Mucosa of descending colon (tissue), 3 donors: ENCODE measurements at regions not wholly inside any gene's neighbourhood (a gene's known extent, or its start where the extent isn't known, plus 50 kb on each side); places are given as distances from the start of the nearest gene placed in this dataset.

ENCODE experiments used
- ATAC-seq: fragments of 200-7000 bp; cut with Tn5 transposase; one replicate; pipeline ENCODE4 v1.9.1; 2020; ENCODE audit warnings: mild to moderate bottlenecking, moderate library complexity
- DNase-seq, 3 donors: peaks; one replicate each; pipeline ENCODE4 v3.0.0-alpha.2; 2020
- H3K36me3 ChIP-seq: fragments of 200-600 bp; one replicate; pipeline ENCODE4 v1.8.0; 2021; ENCODE audit warnings: low read depth, mild to moderate bottlenecking
- H3K4me1 ChIP-seq: fragments of 200-600 bp; one replicate; pipeline ENCODE4 v1.8.0; 2021; ENCODE audit warnings: low read depth, mild to moderate bottlenecking
- H3K4me3 ChIP-seq: fragments of 200-600 bp; one replicate; pipeline ENCODE4 v1.8.0; 2021; ENCODE audit warnings: mild to moderate bottlenecking
- H3K9me3 ChIP-seq: fragments of 200-600 bp; one replicate; pipeline ENCODE4 v1.8.0; 2021; ENCODE audit warnings: mild to moderate bottlenecking
- intact Hi-C, 2 donors: fragments of 100-400 bp; cut with DNase I in 1 of 2; cut with micrococcal nuclease in 1 of 2; formaldehyde crosslinking; loops; one replicate each; pipeline versions ENCODE4 v1.11.0 to v1.11.1; 2022; cut with DNase I, micrococcal nuclease
- TF ChIP-seq, protein P1 (sequence below): fragments of 200-600 bp; IDR thresholded peaks from one replicate; pipeline ENCODE4 v1.8.0; 2022; ENCODE audit warnings: antibody characterized with exemption, mild to moderate bottlenecking
- donor health status: DM: no; HTN: no; CAD: no; lungs with moderate emphysema.
- donor health status: DM: no; HTN: no; CAD: no.
- donor health status: DM: no; HTN: yes; CAD: no.

DNA sequence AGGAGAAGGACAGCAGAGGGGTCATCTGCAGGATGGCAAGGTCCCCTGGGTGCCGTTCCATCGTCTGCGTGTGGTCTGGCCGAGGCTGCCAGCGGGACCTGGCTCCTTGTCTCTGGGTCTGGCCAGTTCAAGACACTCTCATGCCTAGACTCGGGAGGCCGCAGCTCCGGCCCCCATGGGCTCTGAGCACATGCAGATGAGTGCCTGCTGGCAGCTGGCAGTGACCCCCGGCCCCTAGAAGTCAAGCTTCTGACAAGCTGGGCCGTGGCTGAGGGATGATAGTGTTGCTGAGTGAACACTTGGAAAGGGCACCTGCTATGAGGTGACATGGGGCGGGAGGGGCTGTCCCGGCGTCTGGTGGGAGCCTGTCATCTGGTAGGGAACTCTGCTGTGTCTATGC is 1180.6 kb downstream of the BRD1 start:
- Histone ChIP-seq H3K9me3 (no peaks in the 10 kb centered on the region), H3K4me3 (no peak overlapping the region), H3K36me3 (no peaks in the 10 kb centered on the region), H3K4me1 (no peaks in the 10 kb centered on the region)
- no peak for ATAC-seq
- TF ChIP-seq, protein P1, sequence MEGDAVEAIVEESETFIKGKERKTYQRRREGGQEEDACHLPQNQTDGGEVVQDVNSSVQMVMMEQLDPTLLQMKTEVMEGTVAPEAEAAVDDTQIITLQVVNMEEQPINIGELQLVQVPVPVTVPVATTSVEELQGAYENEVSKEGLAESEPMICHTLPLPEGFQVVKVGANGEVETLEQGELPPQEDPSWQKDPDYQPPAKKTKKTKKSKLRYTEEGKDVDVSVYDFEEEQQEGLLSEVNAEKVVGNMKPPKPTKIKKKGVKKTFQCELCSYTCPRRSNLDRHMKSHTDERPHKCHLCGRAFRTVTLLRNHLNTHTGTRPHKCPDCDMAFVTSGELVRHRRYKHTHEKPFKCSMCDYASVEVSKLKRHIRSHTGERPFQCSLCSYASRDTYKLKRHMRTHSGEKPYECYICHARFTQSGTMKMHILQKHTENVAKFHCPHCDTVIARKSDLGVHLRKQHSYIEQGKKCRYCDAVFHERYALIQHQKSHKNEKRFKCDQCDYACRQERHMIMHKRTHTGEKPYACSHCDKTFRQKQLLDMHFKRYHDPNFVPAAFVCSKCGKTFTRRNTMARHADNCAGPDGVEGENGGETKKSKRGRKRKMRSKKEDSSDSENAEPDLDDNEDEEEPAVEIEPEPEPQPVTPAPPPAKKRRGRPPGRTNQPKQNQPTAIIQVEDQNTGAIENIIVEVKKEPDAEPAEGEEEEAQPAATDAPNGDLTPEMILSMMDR: no peak
- DNase-seq: no peak
- intact Hi-C loops: no loop called here

DNA sequence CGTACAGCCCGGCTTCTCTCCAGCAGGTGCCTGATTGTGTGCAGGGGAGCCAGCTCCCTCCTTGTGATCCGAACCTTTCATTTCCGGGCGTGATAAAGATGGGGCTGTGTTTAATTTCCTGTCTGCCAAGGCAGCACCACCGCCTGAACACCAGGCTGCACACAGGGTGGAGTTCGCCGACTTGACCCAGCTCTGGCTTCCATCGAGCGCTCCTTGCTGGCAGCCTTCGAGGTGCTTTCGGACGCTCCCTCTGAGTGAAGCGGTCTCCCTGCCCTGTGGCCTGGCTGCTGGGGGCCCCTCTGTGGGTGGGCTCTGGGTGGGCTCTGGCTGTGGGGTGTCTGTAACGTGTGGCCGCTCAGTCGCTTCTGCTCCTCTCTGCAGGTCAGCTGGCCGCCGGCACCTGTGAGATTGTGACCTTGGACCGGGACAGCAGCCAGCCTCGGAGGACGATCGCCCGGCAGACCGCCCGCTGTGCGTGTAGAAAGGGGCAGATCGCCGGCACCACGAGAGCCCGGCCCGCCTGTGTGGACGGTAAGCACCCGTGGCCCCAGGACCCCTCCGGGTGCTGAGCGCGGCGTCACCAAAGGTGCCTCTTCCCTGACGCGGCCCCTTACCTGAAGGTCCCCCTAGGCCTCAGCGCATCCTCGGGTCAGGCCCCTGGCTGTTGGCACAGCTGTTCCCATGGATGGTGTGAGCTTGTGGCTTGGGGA is 1181.3 kb downstream of the BRD1 start:
- Histone ChIP-seq H3K9me3 (no peaks in the 10 kb centered on the region), H3K36me3 (no peaks in the 10 kb centered on the region), H3K4me1 (no peaks in the 10 kb centered on the region), H3K4me3 (no peak overlapping the region)
- DNase-seq (no peak), ATAC-seq (no peak)
- TF ChIP-seq, protein P1: no peak
- intact Hi-C loops: no loop called here

DNA sequence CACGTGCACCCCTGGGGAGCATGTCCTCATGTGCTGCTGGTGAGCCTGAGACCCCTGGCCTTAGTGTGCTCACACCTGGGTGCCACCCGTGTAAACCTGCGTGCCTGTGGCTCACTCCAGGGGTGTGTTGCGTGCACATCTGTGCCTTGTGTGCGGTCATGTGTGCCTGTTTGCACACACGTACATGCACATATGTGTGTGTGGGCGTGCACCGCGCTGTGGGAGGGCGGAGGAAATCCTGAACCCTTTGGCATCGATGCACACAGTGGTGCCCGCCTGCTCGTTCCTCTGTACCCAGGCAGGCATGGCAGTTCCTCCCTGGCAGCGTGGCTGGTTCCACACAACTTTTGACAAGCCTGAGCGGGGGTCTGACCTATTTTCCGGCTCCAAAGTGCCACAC is 1181.9 kb downstream of the BRD1 start:
- no peak for ATAC-seq
- intact Hi-C loops: no loop called here
- no peak overlapping the region for H3K4me3 ChIP-seq

DNA sequence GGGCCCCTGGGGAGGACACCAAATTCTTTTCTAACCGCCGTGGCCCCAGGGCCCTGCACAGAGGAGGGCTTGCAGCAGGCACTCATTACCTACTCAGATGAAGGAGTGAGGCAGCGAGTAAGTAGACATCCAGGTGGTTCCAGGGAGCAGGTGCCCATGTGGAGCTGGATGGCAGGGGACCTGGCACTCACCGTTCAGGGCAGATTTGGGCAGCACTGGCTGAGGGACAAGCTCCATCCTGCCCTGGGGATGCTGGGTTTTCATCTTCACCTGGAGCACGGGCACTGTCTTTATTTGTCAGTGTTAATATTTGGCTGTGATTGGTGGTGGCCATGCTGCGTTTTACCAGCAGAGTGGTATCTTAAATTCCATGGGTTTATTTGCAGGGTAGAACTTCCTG is 1182.7 kb downstream of the BRD1 start:
- Histone ChIP-seq H3K36me3 (no peaks in the 10 kb centered on the region), H3K4me1 (no peaks in the 10 kb centered on the region), H3K9me3 (no peaks in the 10 kb centered on the region), H3K4me3 (no peak overlapping the region)
- TF ChIP-seq, protein P1: no peak
- ATAC-seq: no peak
- intact Hi-C loops: no loop called here
- DNase-seq: no peak

More for the DNA sequence above, 1181.9 kb downstream of the BRD1 start:
- Histone ChIP-seq H3K4me1 (no peaks in the 10 kb centered on the region), H3K9me3 (no peaks in the 10 kb centered on the region), H3K36me3 (no peaks in the 10 kb centered on the region)
- no peak for DNase-seq
- TF ChIP-seq, protein P1: no peak

DNA sequence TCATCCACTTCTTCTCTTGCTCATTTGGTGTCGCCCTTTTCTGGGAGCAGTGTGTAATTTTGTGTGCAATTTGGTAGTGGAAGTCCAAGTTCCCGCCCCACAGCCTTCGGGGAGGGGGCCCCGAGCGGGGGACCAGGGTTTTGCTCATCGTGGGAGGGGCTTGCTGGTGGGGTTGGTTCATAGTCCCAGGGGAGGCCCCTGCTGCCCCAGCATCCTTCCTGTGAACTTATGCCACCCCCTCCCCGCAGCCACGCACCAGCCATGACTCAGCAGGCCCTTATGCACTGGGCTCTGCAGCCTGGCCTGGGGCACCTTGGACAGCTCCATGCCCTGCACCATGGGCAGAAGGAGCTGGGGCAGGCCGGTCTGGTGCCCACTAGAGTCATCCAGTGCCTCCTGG is 1183.6 kb downstream of the BRD1 start:
- TF ChIP-seq, protein P1: no peak
- DNase-seq (no peak), ATAC-seq (no peak)
- Histone ChIP-seq H3K4me1 (no peaks in the 10 kb centered on the region), H3K9me3 (no peaks in the 10 kb centered on the region), H3K36me3 (no peaks in the 10 kb centered on the region), H3K4me3 (no peak overlapping the region)
- intact Hi-C loops: no loop called here
